Neural progenitor cell (in vitro differentiated cells): ENCODE measurements at regions not wholly inside any gene's neighbourhood (a gene's known extent, or its start where the extent isn't known, plus 50 kb on each side); places are given as distances from the start of the nearest gene placed in this dataset.

Experiments used
- DNase-seq: peaks from one replicate; pipeline ENCODE4 v3.0.0-alpha.2; 2016; ENCODE audit warnings: low spot score
- H2AFZ ChIP-seq: fragments of 200-600 bp; sonication (generic); replicated peaks from 2 replicates; pipeline ENCODE4 v1.6.1; 2016; ENCODE audit warnings: antibody characterized with exemption
- H3F3A ChIP-seq: fragments of 200-600 bp; sonication (generic); 2 replicates; pipeline ENCODE4 v1.6.1; 2016; ENCODE audit warnings: antibody characterized with exemption, low read depth
- H3K27ac ChIP-seq: fragments of 200-600 bp; sonication (generic); 2 replicates; pipeline ENCODE4 v1.5.1; 2016; ENCODE audit warnings: mild to moderate bottlenecking
- H3K27me3 ChIP-seq: fragments of 200-600 bp; sonication (generic); 2 replicates; pipeline ENCODE4 v1.6.1; 2016; ENCODE audit warnings: mild to moderate bottlenecking, moderate library complexity
- H3K36me3 ChIP-seq: fragments of 200-600 bp; sonication (generic); 2 replicates; pipeline ENCODE4 v1.5.1; 2016
- H3K4me1 ChIP-seq: fragments of 200-600 bp; sonication (generic); 2 replicates; pipeline ENCODE4 v1.6.1; 2016; ENCODE audit warnings: mixed run types
- H3K4me2 ChIP-seq: fragments of 200-600 bp; sonication (generic); 2 replicates; pipeline ENCODE4 v1.6.1; 2016
- H3K4me3 ChIP-seq: fragments of 200-600 bp; sonication (generic); 2 replicates; pipeline ENCODE4 v1.5.1; 2016
- H3K79me2 ChIP-seq: fragments of 200-600 bp; sonication (generic); 2 replicates; pipeline ENCODE4 v1.6.1; 2016; ENCODE audit warnings: low read depth
- H3K9ac ChIP-seq: fragments of 200-600 bp; sonication (generic); 2 replicates; pipeline ENCODE4 v1.6.1; 2016
- H3K9me3 ChIP-seq: fragments of 200-600 bp; sonication (generic); 2 replicates; pipeline ENCODE4 v1.5.1; 2016; ENCODE audit warnings: low read depth
- H4K20me1 ChIP-seq: fragments of 200-600 bp; sonication (generic); 2 replicates; pipeline ENCODE4 v1.6.1; 2016; ENCODE audit warnings: low read depth
- H3K27ac Mint-ChIP-seq: 3 replicates; pipeline ENCODE4 v1.8.0; 2021; ENCODE audit warnings: mixed read lengths
- H3K27me3 Mint-ChIP-seq: 2 replicates; pipeline ENCODE4 v1.8.0; 2022; ENCODE audit warnings: low read depth, mild to moderate bottlenecking, inconsistent platforms, moderate library complexity, mixed read lengths; ENCODE audit not compliant: insufficient read depth
- H3K36me3 Mint-ChIP-seq: 3 replicates; pipeline ENCODE4 v1.8.0; 2021; ENCODE audit warnings: mixed read lengths
- H3K4me1 Mint-ChIP-seq: 3 replicates; pipeline ENCODE4 v1.8.0; 2021; ENCODE audit warnings: mixed read lengths
- H3K4me3 Mint-ChIP-seq: 3 replicates; pipeline ENCODE4 v1.8.0; 2021; ENCODE audit warnings: mild to moderate bottlenecking, moderate library complexity, mixed read lengths
- H3K9me3 Mint-ChIP-seq: 3 replicates; pipeline ENCODE4 v1.8.0; 2020; ENCODE audit warnings: mixed read lengths
- CTCF ChIP-seq: fragments of 200-600 bp; sonication (generic); IDR thresholded peaks from 2 replicates; pipeline ENCODE4 v1.5.1; 2017; ENCODE audit warnings: antibody characterized with exemption, mild to moderate bottlenecking
- EZH2 ChIP-seq: fragments of 200-600 bp; sonication (generic); IDR thresholded peaks from 2 replicates; pipeline ENCODE4 v1.6.1; 2017; ENCODE audit warnings: antibody characterized with exemption, mild to moderate bottlenecking, moderate library complexity
- EZH2phosphoT487 ChIP-seq: fragments of 200-600 bp; sonication (generic); IDR thresholded peaks from 2 replicates; pipeline ENCODE4 v1.6.1; 2017; ENCODE audit warnings: antibody characterized with exemption

GRCh38 chr20:58014628-58015315 is 213.7 kb downstream of the ANKRD60 start:
- TF ChIP-seq CTCF (no peak), EZH2phosphoT487 (no peak), EZH2 (no peak)
- Mint-ChIP-seq H3K36me3 (no peaks in the 10 kb centered on the region), H3K27ac (no peak overlapping the region), H3K27me3 (peaks cover 13% of the 10 kb centered on the region), H3K4me1 (peaks cover 25% of the 10 kb centered on the region), H3K9me3 (no peaks in the 10 kb centered on the region), H3K4me3 (no peak overlapping the region)
- Histone ChIP-seq H3K9ac (no peak overlapping the region), H3F3A (no peaks in the 10 kb centered on the region), H3K4me2 (no peak overlapping the region), H4K20me1 (no peaks in the 10 kb centered on the region), H3K4me3 (no peak overlapping the region), H3K79me2 (no peaks in the 10 kb centered on the region), H3K27ac (no peak overlapping the region), H3K4me1 (no peaks in the 10 kb centered on the region), H3K9me3 (no peaks in the 10 kb centered on the region), H3K27me3 (no peaks in the 10 kb centered on the region), H2AFZ (no peak overlapping the region), H3K36me3 (no peaks in the 10 kb centered on the region)
- DNase-seq: no peak

GRCh38 chr20:58012731-58013510 is 215.5 kb downstream of the ANKRD60 start:
- Histone ChIP-seq H3K27ac (no peak overlapping the region), H3F3A (no peaks in the 10 kb centered on the region), H3K9me3 (no peaks in the 10 kb centered on the region), H3K36me3 (no peaks in the 10 kb centered on the region), H3K79me2 (no peaks in the 10 kb centered on the region), H3K4me2 (no peak overlapping the region), H2AFZ (no peak overlapping the region), H3K4me3 (no peak overlapping the region), H4K20me1 (no peaks in the 10 kb centered on the region), H3K4me1 (no peaks in the 10 kb centered on the region), H3K9ac (no peak overlapping the region), H3K27me3 (no peaks in the 10 kb centered on the region)
- Mint-ChIP-seq H3K4me3 (no peak overlapping the region), H3K27me3 (peaks cover 11% of the 10 kb centered on the region), H3K4me1 (peaks cover 22% of the 10 kb centered on the region), H3K27ac (no peak overlapping the region), H3K9me3 (no peaks in the 10 kb centered on the region), H3K36me3 (no peaks in the 10 kb centered on the region)
- DNase-seq: no peak
- TF ChIP-seq EZH2phosphoT487: no peak
- TF ChIP-seq EZH2: no peak
- TF ChIP-seq CTCF: no peak

- Histone ChIP-seq H3K4me2 (no peak overlapping the region), H3K27me3 (no peaks in the 10 kb centered on the region), H3K9ac (no peak overlapping the region), H3K9me3 (no peaks in the 10 kb centered on the region), H3K4me1 (no peaks in the 10 kb centered on the region), H4K20me1 (no peaks in the 10 kb centered on the region), H3K36me3 (no peaks in the 10 kb centered on the region), H3K4me3 (no peak overlapping the region), H2AFZ (no peak overlapping the region), H3K27ac (no peak overlapping the region), H3K79me2 (no peaks in the 10 kb centered on the region), H3F3A (no peaks in the 10 kb centered on the region)
- TF ChIP-seq CTCF (no peak), EZH2phosphoT487 (no peak), EZH2 (no peak)
- H3K36me3 Mint-ChIP-seq: no peaks in the 10 kb centered on the region
- DNase-seq: no peak
- no peaks in the 10 kb centered on the region for H3K9me3 Mint-ChIP-seq
- peaks cover 11% of the 10 kb centered on the region for H3K27me3 Mint-ChIP-seq
- no peak overlapping the region for H3K4me3 Mint-ChIP-seq
- H3K4me1 Mint-ChIP-seq: peaks cover 15% of the 10 kb centered on the region
- no peak overlapping the region for H3K27ac Mint-ChIP-seq
These were observed 216.4 kb downstream of the ANKRD60 start for GRCh38 chr20:58011947-58012610.
